ENCODE measurements at regions not wholly inside any gene's neighbourhood (a gene's known extent, or its start where the extent isn't known, plus 50 kb on each side); places are given as distances from the start of the nearest gene placed in this dataset.

- H3K4me1 Mint-ChIP-seq (ENCODE audit: low read depth, unreplicated experiment): peaks cover 28% of the 10 kb centered on the region
Observed at GRCh38 chr20:56861590-56861989, 232.5 kb downstream of the TFAP2C start.

GRCh38 chr20:56865055-56865454 is 235.9 kb downstream of the TFAP2C start:
- Mint-ChIP-seq H3K9me3 (ENCODE audit: unreplicated experiment) (peaks cover 6% of the 10 kb centered on the region), H3K27ac (ENCODE audit: unreplicated experiment) (no peak overlapping the region), H3K4me3 (ENCODE audit: unreplicated experiment) (no peak overlapping the region), H3K27me3 (ENCODE audit: unreplicated experiment) (peaks cover 5% of the 10 kb centered on the region), H3K4me1 (ENCODE audit: low read depth, unreplicated experiment) (peaks cover 20% of the 10 kb centered on the region), H3K36me3 (ENCODE audit: unreplicated experiment) (no peaks in the 10 kb centered on the region)
- TF ChIP-seq CTCF (IDR thresholded peaks at IDR 0.05; ENCODE audit: partially characterized antibody, unreplicated experiment): no peak
- no peak for DNase-seq

More at GRCh38 chr20:56861590-56861989, 232.5 kb downstream of the TFAP2C start:
- H3K9me3 Mint-ChIP-seq (ENCODE audit: unreplicated experiment): peaks cover 6% of the 10 kb centered on the region
- no peak overlapping the region for H3K27ac Mint-ChIP-seq (ENCODE audit: unreplicated experiment)
- peaks cover 5% of the 10 kb centered on the region for H3K27me3 Mint-ChIP-seq (ENCODE audit: unreplicated experiment)
- no peak for TF ChIP-seq CTCF (IDR thresholded peaks at IDR 0.05; ENCODE audit: partially characterized antibody, unreplicated experiment)
- no peaks in the 10 kb centered on the region for H3K36me3 Mint-ChIP-seq (ENCODE audit: unreplicated experiment)
- DNase-seq: no peak
- H3K4me3 Mint-ChIP-seq (ENCODE audit: unreplicated experiment): no peak overlapping the region

- Mint-ChIP-seq H3K9me3 (ENCODE audit: unreplicated experiment) (peaks cover under 1% of the 10 kb centered on the region), H3K27me3 (ENCODE audit: unreplicated experiment) (peaks cover 7% of the 10 kb centered on the region), H3K27ac (ENCODE audit: unreplicated experiment) (no peak overlapping the region), H3K36me3 (ENCODE audit: unreplicated experiment) (no peaks in the 10 kb centered on the region), H3K4me1 (ENCODE audit: low read depth, unreplicated experiment) (peaks cover 11% of the 10 kb centered on the region), H3K4me3 (ENCODE audit: unreplicated experiment) (no peak overlapping the region)
- TF ChIP-seq CTCF (IDR thresholded peaks at IDR 0.05; ENCODE audit: partially characterized antibody, unreplicated experiment): no peak
- DNase-seq: no peak
Observed at GRCh38 chr20:56867128-56867527, 238.0 kb downstream of the TFAP2C start.

- H3K4me3 Mint-ChIP-seq (ENCODE audit: unreplicated experiment): no peak overlapping the region
Observed at GRCh38 chr20:56868746-56869145, 239.6 kb downstream of the TFAP2C start.

GRCh38 chr20:56870271-56870670 is 241.2 kb downstream of the TFAP2C start:
- H3K36me3 Mint-ChIP-seq (ENCODE audit: unreplicated experiment): no peaks in the 10 kb centered on the region
- H3K9me3 Mint-ChIP-seq (ENCODE audit: unreplicated experiment): no peaks in the 10 kb centered on the region
- H3K27me3 Mint-ChIP-seq (ENCODE audit: unreplicated experiment): peaks cover 5% of the 10 kb centered on the region
- DNase-seq: no peak
- H3K27ac Mint-ChIP-seq (ENCODE audit: unreplicated experiment): no peak overlapping the region
- peaks cover 12% of the 10 kb centered on the region for H3K4me1 Mint-ChIP-seq (ENCODE audit: low read depth, unreplicated experiment)
- no peak overlapping the region for H3K4me3 Mint-ChIP-seq (ENCODE audit: unreplicated experiment)
- TF ChIP-seq CTCF (IDR thresholded peaks at IDR 0.05; ENCODE audit: partially characterized antibody, unreplicated experiment): no peak

More at GRCh38 chr20:56868746-56869145, 239.6 kb downstream of the TFAP2C start:
- TF ChIP-seq CTCF (IDR thresholded peaks at IDR 0.05; ENCODE audit: partially characterized antibody, unreplicated experiment): no peak
- no peak overlapping the region for H3K27ac Mint-ChIP-seq (ENCODE audit: unreplicated experiment)
- H3K4me1 Mint-ChIP-seq (ENCODE audit: low read depth, unreplicated experiment): peaks cover 11% of the 10 kb centered on the region
- H3K27me3 Mint-ChIP-seq (ENCODE audit: unreplicated experiment): peaks cover 7% of the 10 kb centered on the region
- H3K36me3 Mint-ChIP-seq (ENCODE audit: unreplicated experiment): no peaks in the 10 kb centered on the region
- DNase-seq: no peak
- H3K9me3 Mint-ChIP-seq (ENCODE audit: unreplicated experiment): no peaks in the 10 kb centered on the region

Measured in glutamatergic neuron (in vitro differentiated cells).